ENCODE measurements at regions not wholly inside any gene's neighbourhood (a gene's known extent, or its start where the extent isn't known, plus 50 kb on each side); places are given as distances from the start of the nearest gene placed in this dataset.

GRCh38 chr4:187118602-187119120, 395.0 kb upstream of the FAT1 start:
- TF ChIP-seq, protein P1, sequence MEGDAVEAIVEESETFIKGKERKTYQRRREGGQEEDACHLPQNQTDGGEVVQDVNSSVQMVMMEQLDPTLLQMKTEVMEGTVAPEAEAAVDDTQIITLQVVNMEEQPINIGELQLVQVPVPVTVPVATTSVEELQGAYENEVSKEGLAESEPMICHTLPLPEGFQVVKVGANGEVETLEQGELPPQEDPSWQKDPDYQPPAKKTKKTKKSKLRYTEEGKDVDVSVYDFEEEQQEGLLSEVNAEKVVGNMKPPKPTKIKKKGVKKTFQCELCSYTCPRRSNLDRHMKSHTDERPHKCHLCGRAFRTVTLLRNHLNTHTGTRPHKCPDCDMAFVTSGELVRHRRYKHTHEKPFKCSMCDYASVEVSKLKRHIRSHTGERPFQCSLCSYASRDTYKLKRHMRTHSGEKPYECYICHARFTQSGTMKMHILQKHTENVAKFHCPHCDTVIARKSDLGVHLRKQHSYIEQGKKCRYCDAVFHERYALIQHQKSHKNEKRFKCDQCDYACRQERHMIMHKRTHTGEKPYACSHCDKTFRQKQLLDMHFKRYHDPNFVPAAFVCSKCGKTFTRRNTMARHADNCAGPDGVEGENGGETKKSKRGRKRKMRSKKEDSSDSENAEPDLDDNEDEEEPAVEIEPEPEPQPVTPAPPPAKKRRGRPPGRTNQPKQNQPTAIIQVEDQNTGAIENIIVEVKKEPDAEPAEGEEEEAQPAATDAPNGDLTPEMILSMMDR (IDR thresholded peaks at IDR 0.05), result no peak
- TF ChIP-seq POLR2A (IDR thresholded peaks at IDR 0.05), result no peak

Measured in body of pancreas (tissue), 4 donors.